RWPE1 (cell line): ENCODE measurements at regions not wholly inside any gene's neighbourhood (a gene's known extent, or its start where the extent isn't known, plus 50 kb on each side); places are given as distances from the start of the nearest gene placed in this dataset.

Source experiments
- CTCF ChIA-PET: fragments of 350-600 bp; sonication (Branson Sonifier 250); formaldehyde crosslinking; extraction: SDS; loops from one replicate; lab custom pipeline; 2021; lab: Yijun Ruan, JAX
- POLR2A ChIA-PET: fragments of 400-600 bp; formaldehyde crosslinking; extraction: SDS; loops from one replicate; lab custom pipeline; 2020; ENCODE audit warnings: antibody characterized with exemption; ENCODE audit not compliant: low non-redundant PET; lab: Yijun Ruan, JAX
- DNase-seq: peaks from one replicate; pipeline ENCODE4 v3.0.0; 2012; ENCODE audit warnings: low spot score
- H3K27ac ChIP-seq: fragments of 450-650 bp; 2 replicates; pipeline ENCODE4 v1.5.1; 2017
- TF ChIP-seq, protein P1 (sequence below): fragments of 450-650 bp; conservative IDR thresholded peaks from 2 replicates; pipeline ENCODE4 v1.5.1; 2017; ENCODE audit warnings: low read depth, mild to moderate bottlenecking

GRCh38 chr2:61693744-61694143 is 155.6 kb upstream of the XPO1 start:
- H3K27ac ChIP-seq = no peak overlapping the region
- DNase-seq = no peak
- TF ChIP-seq, protein P1, sequence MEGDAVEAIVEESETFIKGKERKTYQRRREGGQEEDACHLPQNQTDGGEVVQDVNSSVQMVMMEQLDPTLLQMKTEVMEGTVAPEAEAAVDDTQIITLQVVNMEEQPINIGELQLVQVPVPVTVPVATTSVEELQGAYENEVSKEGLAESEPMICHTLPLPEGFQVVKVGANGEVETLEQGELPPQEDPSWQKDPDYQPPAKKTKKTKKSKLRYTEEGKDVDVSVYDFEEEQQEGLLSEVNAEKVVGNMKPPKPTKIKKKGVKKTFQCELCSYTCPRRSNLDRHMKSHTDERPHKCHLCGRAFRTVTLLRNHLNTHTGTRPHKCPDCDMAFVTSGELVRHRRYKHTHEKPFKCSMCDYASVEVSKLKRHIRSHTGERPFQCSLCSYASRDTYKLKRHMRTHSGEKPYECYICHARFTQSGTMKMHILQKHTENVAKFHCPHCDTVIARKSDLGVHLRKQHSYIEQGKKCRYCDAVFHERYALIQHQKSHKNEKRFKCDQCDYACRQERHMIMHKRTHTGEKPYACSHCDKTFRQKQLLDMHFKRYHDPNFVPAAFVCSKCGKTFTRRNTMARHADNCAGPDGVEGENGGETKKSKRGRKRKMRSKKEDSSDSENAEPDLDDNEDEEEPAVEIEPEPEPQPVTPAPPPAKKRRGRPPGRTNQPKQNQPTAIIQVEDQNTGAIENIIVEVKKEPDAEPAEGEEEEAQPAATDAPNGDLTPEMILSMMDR = no peak
- POLR2A ChIA-PET = no interaction called here
- CTCF ChIA-PET = no interaction called here

DNA sequence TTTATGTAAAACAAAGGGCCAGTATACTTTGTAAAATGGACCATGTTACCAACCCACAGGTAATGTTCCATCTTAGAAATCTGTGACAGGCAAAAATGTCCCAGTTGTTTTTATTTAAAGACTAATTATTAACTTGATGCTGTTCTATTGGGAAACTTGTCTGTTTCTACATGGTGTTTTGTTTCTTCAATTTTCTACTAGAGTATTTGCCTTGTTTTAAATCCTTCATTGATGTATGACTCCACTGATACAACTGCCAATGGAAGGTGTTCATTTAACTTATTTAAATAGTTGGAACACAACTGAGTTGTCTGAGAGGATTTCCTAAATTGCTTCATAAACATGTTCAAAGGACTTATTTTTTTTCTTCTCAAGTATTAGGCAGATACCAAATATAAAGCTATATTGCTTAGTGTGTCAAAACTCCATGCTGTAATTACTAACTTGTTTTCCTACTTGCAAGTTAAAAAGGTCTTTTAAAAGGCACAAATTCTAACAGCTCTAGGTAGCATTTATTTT is 152.0 kb upstream of the XPO1 start:
- ChIA-PET CTCF (interaction anchor here (1.2 kb wide), 1 partner anchor 143 kb away, joined by 5 read pairs; no protein-coding TSS in a partner anchor), POLR2A (interaction anchor here (0.6 kb wide), 1 partner anchor 244 kb away, joined by 7 read pairs; no protein-coding TSS in a partner anchor)
- no peak overlapping the region for H3K27ac ChIP-seq

GRCh38 chr2:61689568-61689967 is 151.4 kb upstream of the XPO1 start:
- ChIA-PET CTCF (no interaction called here), POLR2A (interaction anchor here (0.6 kb wide), 1 partner anchor 243 kb away, joined by 7 read pairs; no protein-coding TSS in a partner anchor)
- DNase-seq = no peak

More for the DNA sequence above, 152.0 kb upstream of the XPO1 start:
- no peak for DNase-seq
- TF ChIP-seq, protein P1 = no peak

DNA sequence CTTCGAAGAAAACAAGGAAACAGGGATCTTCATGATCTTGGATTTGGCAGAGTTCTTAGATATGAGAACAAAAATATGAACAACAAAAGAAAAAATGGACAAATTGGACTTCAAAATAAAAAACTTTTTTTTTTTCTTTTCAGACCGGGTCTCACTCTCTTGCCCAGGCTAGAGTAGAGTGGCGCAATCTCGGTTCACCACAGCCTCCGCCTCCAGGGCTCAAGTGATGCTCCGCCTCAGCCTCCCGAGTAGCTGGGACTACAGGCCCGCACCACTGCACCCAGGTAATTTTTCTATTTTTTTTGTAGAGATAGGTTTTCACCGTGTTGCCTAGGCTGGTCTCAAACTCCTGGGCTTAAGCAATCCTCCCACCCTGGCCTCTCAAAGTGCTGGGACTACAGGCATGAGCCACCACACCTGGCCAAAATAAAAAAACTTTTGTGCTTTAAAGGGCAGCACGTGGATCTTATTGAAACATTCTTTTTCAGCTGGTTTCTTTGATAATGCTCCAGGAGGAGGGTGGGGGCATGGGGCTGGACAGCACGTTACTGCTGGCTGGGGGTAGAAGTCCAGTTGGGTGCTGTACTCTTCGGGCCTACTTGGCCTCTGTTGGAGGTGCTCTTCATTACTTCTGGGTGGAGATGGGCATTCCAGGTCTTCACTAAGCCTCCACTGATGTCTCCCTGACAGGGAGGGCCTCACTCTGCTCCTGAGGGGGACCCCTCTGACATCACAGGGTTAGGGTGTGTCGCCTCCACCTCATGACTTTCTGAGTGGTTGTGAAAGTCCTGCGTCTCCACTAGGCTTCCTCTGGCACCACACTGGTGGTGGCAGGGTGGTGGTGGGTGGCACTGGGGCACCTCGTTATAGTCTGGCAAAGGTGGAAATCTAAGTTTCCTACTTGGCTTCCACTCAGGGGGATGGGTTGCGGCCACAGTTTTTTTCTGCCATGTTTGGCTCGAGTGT is 150.5 kb upstream of the XPO1 start:
- TF ChIP-seq, protein P1 = no peak
- CTCF ChIA-PET = no interaction called here

More at GRCh38 chr2:61689568-61689967, 151.4 kb upstream of the XPO1 start:
- TF ChIP-seq, protein P1 = no peak
- no peak overlapping the region for H3K27ac ChIP-seq

GRCh38 chr2:61679096-61679495 is 140.9 kb upstream of the XPO1 start:
- CTCF ChIA-PET = interaction anchor here (0.6 kb wide), 1 partner anchor 483 kb away, joined by 3 read pairs; no protein-coding TSS in a partner anchor
- DNase-seq = no peak
- POLR2A ChIA-PET = no interaction called here
- no peak overlapping the region for H3K27ac ChIP-seq
- TF ChIP-seq, protein P1 = no peak

More for the DNA sequence above, 150.5 kb upstream of the XPO1 start:
- POLR2A ChIA-PET = no interaction called here
- DNase-seq = no peak
- H3K27ac ChIP-seq = no peak overlapping the region

DNA sequence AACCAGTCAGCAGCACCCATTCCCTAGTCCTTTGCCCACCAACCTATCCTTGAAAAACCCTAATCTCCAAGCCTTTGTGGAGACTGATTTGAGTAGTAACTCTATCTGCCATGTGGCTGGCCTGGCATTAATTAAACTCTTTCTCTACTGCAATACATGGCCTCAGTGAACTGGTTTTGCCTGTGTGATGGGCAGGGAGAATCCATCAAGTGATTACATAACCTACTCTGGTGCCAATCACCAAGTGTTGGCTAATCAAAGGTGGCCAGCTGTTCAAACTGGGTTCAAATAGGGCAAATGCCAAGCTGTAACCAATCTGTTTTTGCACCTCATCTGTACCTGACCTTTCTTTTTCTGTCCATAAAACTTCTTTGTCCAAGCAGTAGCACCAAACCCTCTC is 139.8 kb upstream of the XPO1 start:
- ChIA-PET POLR2A (no interaction called here), CTCF (no interaction called here)
- DNase-seq = no peak
- H3K27ac ChIP-seq = no peak overlapping the region
- TF ChIP-seq, protein P1 = no peak
